ENCODE measurements at regions not wholly inside any gene's neighbourhood (a gene's known extent, or its start where the extent isn't known, plus 50 kb on each side); places are given as distances from the start of the nearest gene placed in this dataset.

- no peak overlapping the region for H3K4me3 ChIP-seq (ENCODE audit: low read depth, low read length)
- TF ChIP-seq, protein P1, sequence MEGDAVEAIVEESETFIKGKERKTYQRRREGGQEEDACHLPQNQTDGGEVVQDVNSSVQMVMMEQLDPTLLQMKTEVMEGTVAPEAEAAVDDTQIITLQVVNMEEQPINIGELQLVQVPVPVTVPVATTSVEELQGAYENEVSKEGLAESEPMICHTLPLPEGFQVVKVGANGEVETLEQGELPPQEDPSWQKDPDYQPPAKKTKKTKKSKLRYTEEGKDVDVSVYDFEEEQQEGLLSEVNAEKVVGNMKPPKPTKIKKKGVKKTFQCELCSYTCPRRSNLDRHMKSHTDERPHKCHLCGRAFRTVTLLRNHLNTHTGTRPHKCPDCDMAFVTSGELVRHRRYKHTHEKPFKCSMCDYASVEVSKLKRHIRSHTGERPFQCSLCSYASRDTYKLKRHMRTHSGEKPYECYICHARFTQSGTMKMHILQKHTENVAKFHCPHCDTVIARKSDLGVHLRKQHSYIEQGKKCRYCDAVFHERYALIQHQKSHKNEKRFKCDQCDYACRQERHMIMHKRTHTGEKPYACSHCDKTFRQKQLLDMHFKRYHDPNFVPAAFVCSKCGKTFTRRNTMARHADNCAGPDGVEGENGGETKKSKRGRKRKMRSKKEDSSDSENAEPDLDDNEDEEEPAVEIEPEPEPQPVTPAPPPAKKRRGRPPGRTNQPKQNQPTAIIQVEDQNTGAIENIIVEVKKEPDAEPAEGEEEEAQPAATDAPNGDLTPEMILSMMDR (IDR thresholded peaks at IDR 0.05; ENCODE audit: insufficient read depth, low read depth, low read length, missing control alignments): no peak
- no peak for DNase-seq (ENCODE audit: low read depth)
Measured at GRCh38 chr2:118645876-118646275, 201.6 kb downstream of the EN1 start.

- DNase-seq (ENCODE audit: low read depth): no peak
- TF ChIP-seq, protein P1 (IDR thresholded peaks at IDR 0.05; ENCODE audit: insufficient read depth, low read depth, low read length, missing control alignments): no peak
- no peak overlapping the region for H3K4me3 ChIP-seq (ENCODE audit: low read depth, low read length)
Measured at GRCh38 chr2:118644190-118644589, 203.3 kb downstream of the EN1 start.

DNA sequence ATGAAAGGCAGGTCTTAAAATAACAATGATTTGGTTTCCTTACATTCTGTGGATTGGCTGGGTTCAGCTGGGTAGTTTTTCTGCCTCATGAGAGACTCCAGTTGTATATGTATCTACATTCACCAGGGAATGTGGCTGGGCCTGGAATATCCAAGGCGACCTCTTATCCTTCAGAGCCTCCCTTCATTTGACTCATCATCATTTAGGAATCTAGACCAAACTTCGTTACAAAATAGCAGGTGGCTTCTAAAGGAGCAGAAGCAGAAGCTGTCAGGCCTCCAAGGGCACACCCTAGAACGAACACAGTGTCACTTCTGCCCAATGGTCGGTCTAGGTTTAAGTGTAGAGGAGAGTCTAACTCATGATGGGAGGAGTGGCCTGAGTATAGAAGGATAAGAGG is 204.2 kb downstream of the EN1 start:
- H3K4me3 ChIP-seq (ENCODE audit: low read depth, low read length): no peak overlapping the region
- DNase-seq (ENCODE audit: low read depth): no peak
- TF ChIP-seq, protein P1 (IDR thresholded peaks at IDR 0.05; ENCODE audit: insufficient read depth, low read depth, low read length, missing control alignments): no peak

- no peak overlapping the region for H3K4me3 ChIP-seq (ENCODE audit: low read depth, low read length)
- no peak for DNase-seq (ENCODE audit: low read depth)
- TF ChIP-seq, protein P1 (IDR thresholded peaks at IDR 0.05; ENCODE audit: insufficient read depth, low read depth, low read length, missing control alignments): no peak
Measured at GRCh38 chr2:118642501-118642900, 204.9 kb downstream of the EN1 start.

DNA sequence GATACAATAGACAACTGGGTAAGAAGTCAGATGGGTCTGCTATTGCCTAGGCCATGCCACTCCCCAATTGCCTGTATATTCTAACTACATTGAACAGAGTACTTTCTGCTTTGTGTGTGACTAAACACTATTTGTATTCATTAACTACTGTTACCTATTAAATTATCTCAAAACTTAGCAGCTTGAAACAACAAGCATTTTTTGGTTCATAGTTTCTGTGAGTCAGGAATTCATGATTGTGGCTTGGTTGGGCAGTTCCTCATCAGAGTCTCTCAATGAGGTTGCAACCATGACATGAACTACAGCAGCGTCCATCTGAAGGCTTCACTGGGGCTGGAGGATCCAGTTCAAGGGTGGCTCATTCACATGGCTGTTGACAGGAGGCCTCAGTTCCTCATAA is 205.7 kb downstream of the EN1 start:
- no peak for DNase-seq (ENCODE audit: low read depth)
- H3K4me3 ChIP-seq (ENCODE audit: low read depth, low read length): no peak overlapping the region
- TF ChIP-seq, protein P1 (IDR thresholded peaks at IDR 0.05; ENCODE audit: insufficient read depth, low read depth, low read length, missing control alignments): no peak

- no peak for DNase-seq (ENCODE audit: low read depth)
- TF ChIP-seq, protein P1 (IDR thresholded peaks at IDR 0.05; ENCODE audit: insufficient read depth, low read depth, low read length, missing control alignments): no peak
- H3K4me3 ChIP-seq (ENCODE audit: low read depth, low read length): no peak overlapping the region
Measured at GRCh38 chr2:118639371-118639770, 208.1 kb downstream of the EN1 start.

DNA sequence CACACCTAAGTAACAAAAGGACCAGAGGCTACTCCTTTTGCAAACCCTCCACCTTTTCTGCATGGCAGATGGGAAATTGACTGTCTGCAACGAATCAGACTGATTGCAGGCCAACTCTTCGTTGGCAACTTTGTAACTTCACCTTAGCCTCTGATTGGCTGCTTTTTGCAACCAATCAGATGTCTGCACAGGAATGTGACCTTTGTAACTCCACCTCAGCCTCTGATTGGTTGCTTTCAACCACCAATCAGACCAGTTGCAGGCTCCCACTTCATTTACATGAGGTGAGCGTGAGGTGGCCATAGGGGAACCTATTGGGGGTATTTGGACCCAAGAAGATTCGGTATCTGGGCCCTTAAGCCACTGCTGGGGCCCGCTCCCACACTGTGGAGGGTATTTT is 209.0 kb downstream of the EN1 start:
- no peak overlapping the region for H3K4me3 ChIP-seq (ENCODE audit: low read depth, low read length)

More for the DNA sequence above, 209.0 kb downstream of the EN1 start:
- no peak for DNase-seq (ENCODE audit: low read depth)
- TF ChIP-seq, protein P1 (IDR thresholded peaks at IDR 0.05; ENCODE audit: insufficient read depth, low read depth, low read length, missing control alignments): no peak
